MM.1S (cell line): ENCODE measurements at regions not wholly inside any gene's neighbourhood (a gene's known extent, or its start where the extent isn't known, plus 50 kb on each side); places are given as distances from the start of the nearest gene placed in this dataset.

Experiments used
- CTCF ChIP-seq: fragments of 300-600 bp; sonication (generic); IDR thresholded peaks from 2 replicates; pipeline ENCODE4 v1.5.1; 2016; ENCODE audit warnings: antibody characterized with exemption, low read length, mixed read lengths
- EZH2phosphoT487 ChIP-seq: fragments of 300-600 bp; sonication (generic); IDR thresholded peaks from 2 replicates; pipeline ENCODE4 v1.6.1; 2018; ENCODE audit warnings: antibody characterized with exemption, low read length

GRCh38 chr1:94637121-94637520, 95.6 kb upstream of the F3 start:
- TF ChIP-seq CTCF, result no peak
- TF ChIP-seq EZH2phosphoT487, result no peak
